Fibroblast of pulmonary artery (primary cell): ENCODE measurements at regions not wholly inside any gene's neighbourhood (a gene's known extent, or its start where the extent isn't known, plus 50 kb on each side); places are given as distances from the start of the nearest gene placed in this dataset.

ENCODE experiments used
- DNase-seq: peaks from one replicate; pipeline ENCODE4 v3.0.0-alpha.2; 2010; ENCODE audit warnings: low read depth
- H3K4me3 ChIP-seq: replicated peaks from 2 replicates; pipeline ENCODE4 v1.5.1; 2011; ENCODE audit warnings: low read depth, mild to moderate bottlenecking, control low read depth, low read length, moderate library complexity
- TF ChIP-seq, protein P1 (sequence below): IDR thresholded peaks from 2 replicates; pipeline ENCODE4 v1.5.1; 2011; ENCODE audit warnings: mild to moderate bottlenecking, control low read depth, low read length, inconsistent platforms; ENCODE audit errors: missing control alignments

DNA sequence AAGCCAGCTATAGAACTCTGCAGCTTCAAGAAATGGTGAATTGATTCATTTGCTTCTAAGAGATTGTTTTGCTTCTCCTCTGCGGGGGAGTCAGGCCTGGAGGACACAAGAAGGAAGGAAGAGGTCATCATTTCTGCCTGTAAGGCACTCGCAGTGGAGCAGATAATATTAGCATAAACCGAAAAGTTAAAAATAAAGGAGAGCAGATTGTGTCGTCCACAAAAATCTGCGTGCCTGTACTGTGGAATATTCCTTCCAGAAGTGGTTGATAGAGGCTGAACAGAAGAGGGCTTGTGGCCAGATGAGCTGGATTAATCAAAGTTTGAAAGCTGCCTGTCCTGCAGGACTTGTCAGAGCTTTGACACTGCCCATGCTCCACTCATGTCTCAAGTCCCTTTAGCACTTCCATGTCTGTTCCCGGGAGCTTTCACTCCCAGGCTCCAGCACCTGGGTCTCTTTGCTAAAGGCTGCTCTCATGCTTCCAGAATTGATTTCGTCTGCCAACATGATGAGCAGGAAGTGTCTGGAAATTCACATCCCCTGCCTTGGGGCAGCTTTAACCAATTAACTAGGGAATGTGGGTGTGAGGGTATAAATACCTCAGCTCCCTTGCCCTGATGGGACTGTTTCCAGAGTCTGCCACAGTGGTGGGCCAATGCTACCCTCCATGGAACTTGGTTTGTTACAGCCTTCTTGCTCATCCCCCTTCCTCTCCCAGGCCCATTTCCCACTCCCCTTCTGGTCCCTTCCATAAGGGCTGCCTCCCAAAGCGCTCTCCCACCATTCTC, 65.1 kb upstream of the STX16 start:
- H3K4me3 ChIP-seq, result no peak overlapping the region
- no peak for DNase-seq
- TF ChIP-seq, protein P1, sequence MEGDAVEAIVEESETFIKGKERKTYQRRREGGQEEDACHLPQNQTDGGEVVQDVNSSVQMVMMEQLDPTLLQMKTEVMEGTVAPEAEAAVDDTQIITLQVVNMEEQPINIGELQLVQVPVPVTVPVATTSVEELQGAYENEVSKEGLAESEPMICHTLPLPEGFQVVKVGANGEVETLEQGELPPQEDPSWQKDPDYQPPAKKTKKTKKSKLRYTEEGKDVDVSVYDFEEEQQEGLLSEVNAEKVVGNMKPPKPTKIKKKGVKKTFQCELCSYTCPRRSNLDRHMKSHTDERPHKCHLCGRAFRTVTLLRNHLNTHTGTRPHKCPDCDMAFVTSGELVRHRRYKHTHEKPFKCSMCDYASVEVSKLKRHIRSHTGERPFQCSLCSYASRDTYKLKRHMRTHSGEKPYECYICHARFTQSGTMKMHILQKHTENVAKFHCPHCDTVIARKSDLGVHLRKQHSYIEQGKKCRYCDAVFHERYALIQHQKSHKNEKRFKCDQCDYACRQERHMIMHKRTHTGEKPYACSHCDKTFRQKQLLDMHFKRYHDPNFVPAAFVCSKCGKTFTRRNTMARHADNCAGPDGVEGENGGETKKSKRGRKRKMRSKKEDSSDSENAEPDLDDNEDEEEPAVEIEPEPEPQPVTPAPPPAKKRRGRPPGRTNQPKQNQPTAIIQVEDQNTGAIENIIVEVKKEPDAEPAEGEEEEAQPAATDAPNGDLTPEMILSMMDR, result no peak

DNA sequence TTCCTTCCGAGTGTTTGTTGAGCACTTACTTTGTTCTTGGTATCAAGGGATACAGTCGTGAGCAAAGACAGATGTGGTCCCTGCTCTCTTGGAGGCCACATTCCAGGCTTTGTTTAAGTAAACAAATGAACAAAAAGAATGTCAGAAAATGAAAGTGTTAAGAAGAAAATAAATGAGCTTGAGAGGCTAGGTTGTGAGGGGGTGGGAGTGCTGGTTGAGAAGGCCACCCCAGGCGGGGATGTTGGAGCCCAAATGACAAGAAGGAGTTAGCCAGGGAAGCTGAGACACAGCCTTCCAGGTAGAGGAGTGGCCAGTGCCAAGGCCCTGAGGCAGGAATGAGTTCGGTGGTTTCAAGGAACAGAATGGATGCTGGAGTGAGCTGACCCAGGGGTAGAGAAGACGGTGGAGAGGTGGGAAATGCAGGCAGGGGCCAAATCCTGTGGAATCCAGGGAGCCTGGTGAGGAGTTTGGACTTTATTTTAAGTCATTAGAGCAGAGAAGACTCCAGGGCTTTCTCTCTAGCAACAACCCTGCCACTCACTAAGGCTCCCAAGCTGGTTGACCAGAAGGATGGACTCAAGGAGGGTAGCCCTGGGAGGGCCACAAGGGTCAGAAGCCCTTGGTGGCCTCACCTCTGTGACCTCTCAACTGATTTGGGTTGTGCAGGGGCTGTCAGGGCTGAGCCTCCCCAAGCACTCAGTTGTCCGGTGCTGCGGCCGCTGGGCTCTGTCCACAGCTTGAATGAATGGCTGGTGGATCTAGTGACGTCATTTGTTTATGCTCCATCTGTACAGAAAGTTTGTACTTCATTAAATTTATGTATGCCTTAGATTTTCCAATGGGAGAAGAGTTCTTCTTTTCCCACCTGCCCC, 66.0 kb upstream of the STX16 start:
- DNase-seq, result peak; percentile 43
- H3K4me3 ChIP-seq, result no peak overlapping the region
- TF ChIP-seq, protein P1, result no peak

DNA sequence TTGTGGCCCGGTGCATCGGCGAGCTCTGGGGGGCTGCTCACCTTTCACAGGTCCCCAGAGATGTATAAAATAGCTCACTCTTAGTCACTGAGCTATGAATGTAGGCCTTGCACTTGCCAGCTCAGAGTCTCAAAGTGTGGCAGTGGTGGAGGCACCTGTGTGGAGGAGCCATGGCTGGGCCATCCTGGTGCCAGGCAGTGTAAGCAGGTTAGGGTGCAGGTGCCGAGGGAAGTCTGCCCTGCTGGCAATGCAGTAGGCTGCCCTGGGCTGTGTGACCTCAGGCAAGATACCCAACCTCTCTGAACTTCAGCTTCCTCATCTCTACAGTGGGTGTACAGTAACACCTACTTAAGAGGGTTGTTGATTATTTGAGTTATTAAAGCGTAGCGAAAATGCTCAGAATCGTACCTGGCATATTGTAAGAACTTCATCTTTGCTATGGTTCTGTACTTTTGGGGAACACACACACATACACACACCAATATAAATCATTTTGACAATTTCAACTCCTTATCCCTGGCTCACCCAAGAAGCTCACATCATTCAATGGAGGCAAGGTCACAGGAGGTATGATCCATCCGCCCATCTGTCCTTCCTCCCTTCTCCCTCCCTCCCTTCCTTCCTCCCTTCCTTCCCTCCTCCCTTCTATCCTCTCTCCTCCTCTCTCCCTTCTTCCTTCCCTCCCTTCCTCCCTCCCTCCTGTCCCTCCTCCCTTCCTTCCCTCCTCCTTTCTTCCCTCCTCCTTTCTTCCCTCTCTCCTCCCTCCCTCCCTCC, 66.8 kb upstream of the STX16 start:
- TF ChIP-seq, protein P1, result no peak
- H3K4me3 ChIP-seq, result no peak overlapping the region
- no peak for DNase-seq

DNA sequence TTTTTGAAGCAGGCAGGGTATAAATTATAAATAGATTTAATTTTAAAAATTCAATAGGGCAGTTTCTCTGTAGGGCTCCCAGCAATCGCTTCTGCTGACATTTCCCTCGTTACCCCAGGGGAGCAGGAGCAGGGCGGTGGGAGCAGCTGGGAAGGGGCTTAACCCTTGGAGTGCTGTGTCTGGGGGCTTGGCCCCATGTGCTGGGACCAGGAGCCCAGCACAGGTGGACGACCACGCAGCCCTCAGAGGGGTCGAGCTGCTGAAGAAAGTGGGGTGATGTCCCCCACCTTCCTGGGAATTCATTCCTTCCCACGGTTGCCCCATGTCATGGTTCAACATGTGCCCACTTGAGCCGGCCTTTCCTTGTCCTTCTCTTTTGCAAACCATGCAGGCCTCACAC, 67.5 kb upstream of the STX16 start:
- TF ChIP-seq, protein P1, result no peak
- H3K4me3 ChIP-seq, result no peak overlapping the region
- no peak for DNase-seq

DNA sequence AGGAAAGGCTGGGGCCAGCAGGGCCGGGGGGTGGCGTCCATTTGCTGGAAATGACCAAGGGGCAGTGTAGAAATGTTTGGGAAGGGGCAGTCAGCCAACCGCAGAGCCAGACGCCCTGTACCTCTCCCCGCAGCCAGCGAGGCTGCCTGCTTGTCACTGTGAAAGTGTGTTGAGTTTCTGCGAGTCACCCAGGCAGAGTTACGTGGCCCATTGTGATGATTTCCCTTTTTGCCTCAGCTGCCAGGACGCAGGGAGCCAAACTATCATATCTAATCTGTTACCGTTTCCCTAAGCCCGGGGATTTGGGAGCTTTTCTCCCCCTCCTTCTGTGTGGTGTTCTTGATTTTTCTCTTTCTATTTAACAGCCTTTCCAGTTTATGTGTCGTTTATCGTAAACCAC, 67.9 kb upstream of the STX16 start:
- TF ChIP-seq, protein P1, result no peak

DNA sequence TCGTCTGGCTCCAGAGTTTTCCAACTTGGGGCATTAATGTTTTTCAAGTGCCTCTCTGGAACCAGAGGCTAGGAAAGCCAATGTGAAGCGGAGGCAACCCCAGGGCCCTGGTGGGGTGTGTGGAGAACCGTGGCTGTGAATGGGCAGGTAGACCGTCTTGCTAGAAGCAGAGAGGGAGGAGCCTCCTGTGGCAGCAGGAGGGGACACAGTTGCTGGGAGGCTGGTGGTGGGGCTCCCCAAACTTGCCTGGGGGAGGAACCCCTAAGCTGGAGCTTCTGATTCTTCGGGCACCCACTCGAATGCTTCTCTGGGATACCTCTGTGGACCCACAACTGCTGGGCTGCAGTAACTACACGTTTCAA, 65.3 kb upstream of the APCDD1L start:
- no peak for DNase-seq
- no peak overlapping the region for H3K4me3 ChIP-seq
- TF ChIP-seq, protein P1, result no peak

More for the DNA sequence above, 67.9 kb upstream of the STX16 start:
- no peak overlapping the region for H3K4me3 ChIP-seq
- DNase-seq, result peak; percentile 58
